ENCODE measurements at regions not wholly inside any gene's neighbourhood (a gene's known extent, or its start where the extent isn't known, plus 50 kb on each side); places are given as distances from the start of the nearest gene placed in this dataset.
"Not testable (repeated sequence)": the region's sequence is repeated elsewhere in the genome, so short reads cannot be mapped to it uniquely, and the experiment has no call there.

- DNase-seq (ENCODE audit: low spot score), result no peak
Observed at GRCh38 chr9:107841076-107841475, 351.5 kb upstream of the KLF4 start.

- DNase-seq (ENCODE audit: low spot score), result no peak
Observed at GRCh38 chr9:107839371-107839770, 349.8 kb upstream of the KLF4 start.

DNA sequence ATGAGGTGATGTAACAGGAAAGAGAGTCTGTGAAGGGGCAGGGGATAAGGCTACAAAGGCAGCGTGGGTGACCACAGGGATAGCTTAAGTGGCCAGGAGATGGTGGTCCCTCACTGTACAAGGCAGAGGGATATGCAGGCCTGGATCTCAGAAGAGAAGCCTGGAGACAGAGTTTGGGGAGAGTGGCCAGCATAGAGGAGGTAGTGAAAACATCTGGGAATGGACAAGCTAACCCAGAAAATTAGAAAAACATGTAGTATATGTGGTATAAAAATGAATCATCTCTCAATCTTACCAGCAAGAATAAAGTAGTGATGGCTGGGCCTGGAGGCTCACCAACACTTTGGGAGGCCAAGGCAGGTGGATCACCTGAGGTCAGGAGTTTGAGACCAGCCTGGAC, 349.2 kb upstream of the KLF4 start:
- DNase-seq (ENCODE audit: low spot score), result no peak

DNA sequence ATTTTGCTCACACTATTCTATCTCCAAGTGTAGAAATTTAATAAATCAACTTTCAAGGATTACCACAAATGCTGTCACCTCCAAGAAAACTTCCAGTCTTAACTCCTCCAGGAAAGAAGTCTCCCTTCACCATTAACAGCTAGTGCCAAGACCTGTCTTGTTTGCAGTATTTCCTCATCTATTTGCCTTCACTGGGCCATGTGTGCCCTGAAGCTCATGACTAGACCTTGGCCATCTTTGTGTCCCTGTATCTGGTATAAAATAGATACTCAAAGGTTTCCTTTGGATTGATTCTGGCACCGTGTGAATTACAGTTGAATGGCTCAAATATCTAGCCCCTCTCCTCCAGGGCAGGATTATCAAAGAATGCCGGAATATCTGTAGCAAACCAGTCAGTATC, 346.7 kb upstream of the KLF4 start:
- DNase-seq (ENCODE audit: low spot score), result no peak

GRCh38 chr9:107833295-107833694, 343.7 kb upstream of the KLF4 start:
- DNase-seq (ENCODE audit: low spot score), result no peak

- no peak for DNase-seq (ENCODE audit: low spot score)
Observed at GRCh38 chr9:107832871-107833270, 343.3 kb upstream of the KLF4 start.

- DNase-seq (ENCODE audit: low spot score), result no peak
Observed at GRCh38 chr9:107830479-107830878, 340.9 kb upstream of the KLF4 start.

DNA sequence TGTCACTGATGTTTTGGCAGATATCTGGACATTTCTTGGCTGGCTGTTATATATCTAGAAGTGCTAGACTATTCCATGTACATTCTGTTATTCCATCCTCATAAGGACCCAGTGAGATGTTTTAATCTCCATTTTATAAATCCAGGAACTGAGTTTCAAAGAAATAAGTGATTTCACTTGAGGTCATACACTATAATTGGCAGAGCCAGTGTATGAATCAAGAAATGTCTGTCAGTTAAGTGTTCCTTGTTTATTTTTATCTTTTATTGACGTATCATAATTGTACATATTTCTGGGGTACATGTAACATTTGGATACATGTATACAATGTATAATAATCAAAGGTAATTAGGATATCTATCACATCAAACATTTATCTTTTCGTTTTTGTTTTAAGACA, 338.3 kb upstream of the KLF4 start:
- DNase-seq (ENCODE audit: low spot score), result no peak

DNA sequence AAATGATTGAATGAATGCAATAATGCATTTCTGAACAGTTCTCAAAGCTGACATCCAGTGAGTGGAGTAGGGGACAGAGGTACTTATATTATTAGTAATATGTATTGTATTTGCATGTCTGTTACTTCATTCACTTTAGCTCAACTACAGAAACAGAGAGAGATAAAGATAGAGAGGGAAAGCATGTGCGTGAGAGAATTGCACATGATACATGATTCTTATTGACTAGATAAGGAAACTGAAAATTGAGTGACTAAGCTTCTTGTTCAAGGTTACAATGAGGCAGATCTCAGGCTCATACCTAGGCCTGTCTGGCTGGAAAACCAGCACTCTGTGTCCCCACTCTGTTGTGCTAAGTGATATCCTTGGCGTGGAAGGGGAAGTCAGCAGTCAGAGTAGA, 337.7 kb upstream of the KLF4 start:
- no peak for DNase-seq (ENCODE audit: low spot score)

GRCh38 chr9:107826688-107826983, 337.1 kb upstream of the KLF4 start:
- DNase-seq (ENCODE audit: low spot score), result not testable (repeated sequence)

GRCh38 chr9:107824556-107824955, 335.0 kb upstream of the KLF4 start:
- DNase-seq (ENCODE audit: low spot score), result no peak

DNA sequence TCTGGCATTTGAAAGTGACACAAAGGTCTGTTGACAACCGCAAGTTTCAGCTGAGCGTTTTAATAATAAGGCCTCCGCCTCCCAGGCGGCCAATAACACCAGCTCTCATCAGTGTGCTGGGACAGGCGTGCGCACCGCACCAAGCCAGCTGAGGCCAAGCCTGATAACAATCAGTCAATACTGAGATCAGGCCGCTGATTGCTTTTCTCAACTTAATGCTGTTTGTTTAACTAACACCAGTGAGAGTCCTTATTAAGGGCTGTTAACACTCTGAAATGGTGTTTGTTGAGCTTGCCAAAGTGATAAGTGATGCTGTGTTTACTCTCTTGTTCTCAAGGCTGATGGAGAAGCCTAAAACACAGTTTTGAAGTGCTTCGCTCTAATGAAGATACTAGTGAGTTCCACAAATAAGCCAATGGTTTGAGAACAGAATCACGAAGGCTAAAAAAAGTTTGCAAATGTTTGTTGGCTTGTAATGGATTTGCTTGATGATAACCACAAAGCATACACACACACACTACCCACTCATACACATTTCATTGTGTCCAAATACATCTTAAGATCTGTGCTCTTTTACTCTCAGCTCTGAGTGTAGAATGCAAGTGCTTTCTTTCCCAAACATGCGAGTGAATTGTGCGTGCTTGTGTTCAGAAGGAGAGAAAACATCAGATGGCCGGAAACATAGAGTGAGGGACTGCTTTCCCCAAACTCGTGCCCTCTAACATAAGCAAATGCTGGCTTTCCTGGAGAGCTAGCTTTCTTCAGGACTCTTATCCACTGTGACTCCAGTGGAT, 330.4 kb upstream of the KLF4 start:
- no peak for DNase-seq (ENCODE audit: low spot score)

- DNase-seq (ENCODE audit: low spot score), result not testable (repeated sequence)
Observed at GRCh38 chr9:107818503-107818829, 328.9 kb upstream of the KLF4 start.

DNA sequence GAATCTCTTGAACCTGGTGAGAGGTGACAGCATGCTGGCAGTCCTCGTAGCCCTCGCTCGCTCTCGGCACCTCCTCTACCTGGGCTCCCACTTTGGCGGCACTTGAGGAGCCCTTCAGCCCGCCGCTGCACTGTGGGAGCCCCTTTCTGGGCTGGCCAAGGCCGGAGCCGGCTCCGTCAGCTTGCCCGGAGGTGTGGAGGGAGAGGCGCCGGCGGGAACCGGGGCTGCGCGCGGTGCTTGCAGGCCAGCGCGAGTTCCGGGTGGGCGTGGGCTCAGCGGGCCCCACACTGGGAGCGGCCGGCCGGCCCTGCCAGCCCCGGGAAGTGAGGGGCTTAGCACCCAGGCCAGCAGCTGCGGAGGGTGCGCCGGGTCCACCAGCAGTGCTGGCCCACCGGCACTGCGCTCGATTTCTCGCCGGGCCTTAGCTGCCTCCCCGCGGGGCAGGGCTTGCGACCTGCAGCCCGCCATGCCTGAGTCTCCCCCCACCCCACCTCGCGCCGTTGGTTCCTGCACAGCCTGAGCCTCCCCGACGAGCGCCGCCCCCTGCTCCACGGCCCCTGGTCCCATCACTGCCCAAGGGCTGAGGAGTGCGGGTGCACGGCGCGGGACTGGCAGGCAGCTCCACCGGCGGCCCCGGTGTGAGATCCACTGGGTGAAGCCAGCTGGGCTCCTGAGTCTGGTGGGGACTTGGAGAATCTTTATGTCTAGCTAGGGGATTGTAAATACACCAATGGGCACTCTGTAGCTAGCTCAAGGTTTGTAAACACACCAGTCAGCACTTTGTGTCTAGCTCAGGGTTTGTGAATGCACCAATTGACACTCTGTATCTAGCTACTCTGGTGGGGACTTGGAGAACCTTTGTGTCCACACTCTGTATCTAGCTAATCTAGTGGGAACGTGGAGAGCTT, 328.3 kb upstream of the KLF4 start:
- not testable (repeated sequence) for DNase-seq (ENCODE audit: low spot score)

DNA sequence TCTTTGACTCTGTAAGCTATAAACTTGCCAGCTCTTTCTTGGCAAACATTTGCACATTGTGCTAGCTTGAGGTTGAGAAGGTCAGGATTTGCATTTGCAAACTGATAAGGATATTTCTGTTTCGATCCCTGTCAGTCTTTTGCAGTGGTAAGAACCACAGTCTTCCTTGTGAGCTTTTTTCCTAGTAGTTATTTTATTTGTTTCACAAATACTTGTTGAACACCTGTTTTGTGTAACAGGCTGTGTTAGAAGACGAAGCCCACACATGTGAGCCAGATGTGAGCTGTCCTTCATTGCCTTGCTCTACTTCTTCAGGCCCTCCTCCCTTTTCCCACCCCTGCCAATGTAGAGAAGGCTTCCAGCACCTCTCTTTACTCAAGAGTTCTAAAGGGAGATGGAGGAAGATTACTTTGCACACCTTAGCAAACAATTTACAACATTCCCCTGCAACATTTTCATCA, 327.0 kb upstream of the KLF4 start:
- DNase-seq (ENCODE audit: low spot score), result no peak

- DNase-seq (ENCODE audit: low spot score), result no peak
Observed at GRCh38 chr9:107815782-107816560, 326.4 kb upstream of the KLF4 start.

GRCh38 chr9:107813287-107813686, 323.7 kb upstream of the KLF4 start:
- DNase-seq (ENCODE audit: low spot score), result no peak

DNA sequence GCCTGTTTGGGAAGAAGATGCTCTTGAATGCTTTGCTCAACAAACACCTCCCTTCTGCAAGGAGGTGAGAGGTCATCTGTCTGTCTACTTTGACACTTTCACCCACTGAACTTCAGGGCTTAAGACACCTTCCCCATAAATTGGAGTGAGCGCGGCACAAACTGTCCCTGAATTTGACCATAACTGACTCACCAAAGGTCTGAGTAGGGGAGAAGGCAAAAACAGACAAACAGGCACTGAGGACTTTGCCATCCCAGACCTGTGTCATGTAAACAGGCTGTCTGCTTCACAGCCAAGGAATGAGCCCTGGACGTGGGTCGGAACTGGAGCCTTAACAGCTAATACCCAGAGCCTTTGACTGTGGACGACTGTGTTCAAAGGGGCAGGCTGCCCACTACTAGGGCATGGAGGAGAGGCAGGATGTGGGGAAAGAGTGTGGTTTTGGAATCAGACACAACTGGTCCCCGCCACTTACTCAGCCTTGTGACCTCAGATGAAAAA, 320.9 kb upstream of the KLF4 start:
- DNase-seq (ENCODE audit: low spot score), result peak; percentile 45

GRCh38 chr9:107809871-107810460, 320.4 kb upstream of the KLF4 start:
- peak; percentile 28 for DNase-seq (ENCODE audit: low spot score)

GRCh38 chr9:107807183-107807582, 317.6 kb upstream of the KLF4 start:
- peak; percentile 38 for DNase-seq (ENCODE audit: low spot score)

- DNase-seq (ENCODE audit: low spot score), result no peak
Observed at GRCh38 chr9:107805201-107805600, 315.6 kb upstream of the KLF4 start.

DNA sequence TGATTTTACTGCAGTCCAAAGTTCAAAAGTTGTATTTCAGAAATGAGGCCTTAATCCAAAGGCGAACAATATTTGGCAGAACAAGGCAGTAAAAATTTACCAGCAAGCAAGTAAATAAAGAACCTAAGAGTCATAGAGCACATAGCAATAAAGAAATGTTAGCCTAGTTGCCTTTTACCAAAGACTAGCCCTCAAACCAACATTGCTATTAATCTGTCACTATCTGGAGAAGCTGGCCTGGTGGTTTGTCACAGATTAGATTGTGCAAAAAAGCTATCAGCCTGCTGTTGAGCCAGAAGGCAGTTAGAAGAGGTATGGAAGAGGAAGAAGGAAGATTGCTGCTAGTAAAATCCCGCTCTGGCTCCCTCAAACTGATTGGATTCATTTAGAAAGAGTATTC, 304.7 kb upstream of the KLF4 start:
- DNase-seq (ENCODE audit: low spot score), result no peak

All from H4 (cell line).